ENCODE measurements at regions not wholly inside any gene's neighbourhood (a gene's known extent, or its start where the extent isn't known, plus 50 kb on each side); places are given as distances from the start of the nearest gene placed in this dataset.

GRCh38 chrX:39613997-39614679 lies 483.6 kb downstream of the BCOR start:
- TF ChIP-seq CTCF (IDR thresholded peaks at IDR 0.05) (no peak), POLR2A (IDR thresholded peaks at IDR 0.05) (no peak)

All from uterus (tissue), 2 donors.